Esophagus squamous epithelium (tissue), 4 donors: ENCODE measurements at regions not wholly inside any gene's neighbourhood (a gene's known extent, or its start where the extent isn't known, plus 50 kb on each side); places are given as distances from the start of the nearest gene placed in this dataset.

Source experiments
- POLR2A ChIP-seq, 4 donors: fragments of 450-650 bp; IDR thresholded peaks; one replicate each; pipeline ENCODE4 v1.6.1; 2017; ENCODE audit warnings: antibody characterized with exemption in 4 of 4, mild to moderate bottlenecking in 4 of 4, moderate library complexity in 3 of 4
- TF ChIP-seq, protein P1 (sequence below), 6 experiments: fragments of 450-650 bp in 4 of 6; fragments of 200-600 bp in 2 of 6; sonication (generic) in 2 of 6; IDR thresholded peaks; one replicate each; pipeline ENCODE4 v1.5.1; 2016 to 2019; ENCODE audit warnings: antibody characterized with exemption in 6 of 6, mild to moderate bottlenecking in 4 of 6, moderate library complexity in 4 of 6

DNA sequence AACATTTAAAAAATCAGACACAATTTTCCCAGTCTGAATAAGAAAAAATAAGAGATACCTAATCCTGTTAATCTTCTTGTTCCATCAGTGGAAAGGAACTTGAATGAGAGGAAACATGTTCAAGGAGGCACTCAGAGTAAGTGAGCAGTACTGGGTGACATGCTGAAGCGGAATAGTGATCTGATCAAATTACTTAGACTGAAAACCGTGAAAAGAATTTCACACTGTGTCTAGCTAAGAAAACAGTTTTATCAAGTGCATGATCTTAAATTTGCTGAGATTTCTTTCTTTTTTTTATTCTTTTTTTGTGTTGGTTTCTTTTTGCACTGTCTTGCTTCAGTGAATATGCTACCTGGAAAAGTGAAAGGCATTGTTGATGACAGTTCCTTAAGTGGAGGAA lies 249.5 kb upstream of the SLC10A2 start:
- TF ChIP-seq, protein P1, sequence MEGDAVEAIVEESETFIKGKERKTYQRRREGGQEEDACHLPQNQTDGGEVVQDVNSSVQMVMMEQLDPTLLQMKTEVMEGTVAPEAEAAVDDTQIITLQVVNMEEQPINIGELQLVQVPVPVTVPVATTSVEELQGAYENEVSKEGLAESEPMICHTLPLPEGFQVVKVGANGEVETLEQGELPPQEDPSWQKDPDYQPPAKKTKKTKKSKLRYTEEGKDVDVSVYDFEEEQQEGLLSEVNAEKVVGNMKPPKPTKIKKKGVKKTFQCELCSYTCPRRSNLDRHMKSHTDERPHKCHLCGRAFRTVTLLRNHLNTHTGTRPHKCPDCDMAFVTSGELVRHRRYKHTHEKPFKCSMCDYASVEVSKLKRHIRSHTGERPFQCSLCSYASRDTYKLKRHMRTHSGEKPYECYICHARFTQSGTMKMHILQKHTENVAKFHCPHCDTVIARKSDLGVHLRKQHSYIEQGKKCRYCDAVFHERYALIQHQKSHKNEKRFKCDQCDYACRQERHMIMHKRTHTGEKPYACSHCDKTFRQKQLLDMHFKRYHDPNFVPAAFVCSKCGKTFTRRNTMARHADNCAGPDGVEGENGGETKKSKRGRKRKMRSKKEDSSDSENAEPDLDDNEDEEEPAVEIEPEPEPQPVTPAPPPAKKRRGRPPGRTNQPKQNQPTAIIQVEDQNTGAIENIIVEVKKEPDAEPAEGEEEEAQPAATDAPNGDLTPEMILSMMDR (IDR thresholded peaks at IDR 0.05): no peak
- no peak for TF ChIP-seq POLR2A (IDR thresholded peaks at IDR 0.05)
